ENCODE measurements at regions not wholly inside any gene's neighbourhood (a gene's known extent, or its start where the extent isn't known, plus 50 kb on each side); places are given as distances from the start of the nearest gene placed in this dataset.

DNA sequence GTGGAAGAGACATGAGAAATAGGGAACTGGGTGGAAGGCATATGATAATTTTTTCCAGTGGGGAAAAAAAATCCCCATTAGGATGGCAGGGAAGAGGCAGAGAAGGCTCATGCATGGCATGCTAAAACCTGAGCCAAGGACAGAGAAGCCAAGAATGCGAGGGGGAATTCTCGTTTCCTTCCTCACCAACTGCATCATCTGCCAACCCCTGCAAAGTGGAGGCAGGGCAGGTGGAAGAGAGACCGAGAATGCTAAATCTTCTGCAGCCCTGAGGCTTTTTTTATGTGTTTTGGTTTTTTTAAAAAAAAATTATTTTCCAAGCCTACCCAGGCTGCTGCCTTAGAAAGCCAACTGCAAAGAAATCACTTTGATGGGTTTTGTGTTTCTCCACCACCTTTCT lies 54.3 kb upstream of the CCDC174 start:
- Mint-ChIP-seq H3K36me3 (ENCODE audit: low read depth) (no peaks in the 10 kb centered on the region), H3K9me3 (peaks cover 3% of the 10 kb centered on the region), H3K27me3 (peaks cover 35% of the 10 kb centered on the region), H3K27ac (no peak overlapping the region), H3K4me1 (no peaks in the 10 kb centered on the region), H3K4me3 (no peak overlapping the region)
- no peak for DNase-seq
- CTCF ChIA-PET, result no interaction called here
- POLR2A ChIA-PET, result no interaction called here
- TF ChIP-seq, protein P1, sequence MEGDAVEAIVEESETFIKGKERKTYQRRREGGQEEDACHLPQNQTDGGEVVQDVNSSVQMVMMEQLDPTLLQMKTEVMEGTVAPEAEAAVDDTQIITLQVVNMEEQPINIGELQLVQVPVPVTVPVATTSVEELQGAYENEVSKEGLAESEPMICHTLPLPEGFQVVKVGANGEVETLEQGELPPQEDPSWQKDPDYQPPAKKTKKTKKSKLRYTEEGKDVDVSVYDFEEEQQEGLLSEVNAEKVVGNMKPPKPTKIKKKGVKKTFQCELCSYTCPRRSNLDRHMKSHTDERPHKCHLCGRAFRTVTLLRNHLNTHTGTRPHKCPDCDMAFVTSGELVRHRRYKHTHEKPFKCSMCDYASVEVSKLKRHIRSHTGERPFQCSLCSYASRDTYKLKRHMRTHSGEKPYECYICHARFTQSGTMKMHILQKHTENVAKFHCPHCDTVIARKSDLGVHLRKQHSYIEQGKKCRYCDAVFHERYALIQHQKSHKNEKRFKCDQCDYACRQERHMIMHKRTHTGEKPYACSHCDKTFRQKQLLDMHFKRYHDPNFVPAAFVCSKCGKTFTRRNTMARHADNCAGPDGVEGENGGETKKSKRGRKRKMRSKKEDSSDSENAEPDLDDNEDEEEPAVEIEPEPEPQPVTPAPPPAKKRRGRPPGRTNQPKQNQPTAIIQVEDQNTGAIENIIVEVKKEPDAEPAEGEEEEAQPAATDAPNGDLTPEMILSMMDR (IDR thresholded peaks at IDR 0.05), result no peak
- intact Hi-C loops (cut with micrococcal nuclease), result no loop called here
- no peak for ATAC-seq (ENCODE audit: low read depth)

DNA sequence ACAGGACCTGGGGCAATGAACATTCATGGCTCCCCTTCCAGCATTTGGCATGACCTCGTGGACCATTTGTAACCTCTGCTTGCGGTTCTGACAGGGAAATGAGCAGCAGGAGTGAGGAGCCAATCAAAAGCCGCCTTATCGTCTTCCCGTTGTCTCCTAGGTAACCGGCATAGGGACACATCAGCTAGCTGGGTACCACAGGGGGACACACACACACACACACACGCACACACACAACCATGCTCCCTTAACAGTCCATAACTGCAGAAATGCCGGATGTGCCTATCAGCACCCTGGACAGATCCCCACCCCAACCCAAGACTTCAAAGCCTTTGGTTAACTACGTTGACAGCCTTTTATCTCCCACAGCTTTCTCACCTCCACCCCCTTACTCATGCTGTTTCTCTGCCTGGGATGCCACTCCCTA lies 53.4 kb upstream of the CCDC174 start:
- intact Hi-C loops (cut with micrococcal nuclease), result no loop called here
- TF ChIP-seq, protein P1 (IDR thresholded peaks at IDR 0.05), result no peak
- Mint-ChIP-seq H3K4me3 (no peak overlapping the region), H3K4me1 (no peaks in the 10 kb centered on the region), H3K27ac (no peak overlapping the region), H3K36me3 (ENCODE audit: low read depth) (no peaks in the 10 kb centered on the region), H3K9me3 (peaks cover 3% of the 10 kb centered on the region), H3K27me3 (peaks cover 35% of the 10 kb centered on the region)
- ChIA-PET CTCF (no interaction called here), POLR2A (no interaction called here)
- ATAC-seq (ENCODE audit: low read depth) (no peak), DNase-seq (no peak)

DNA sequence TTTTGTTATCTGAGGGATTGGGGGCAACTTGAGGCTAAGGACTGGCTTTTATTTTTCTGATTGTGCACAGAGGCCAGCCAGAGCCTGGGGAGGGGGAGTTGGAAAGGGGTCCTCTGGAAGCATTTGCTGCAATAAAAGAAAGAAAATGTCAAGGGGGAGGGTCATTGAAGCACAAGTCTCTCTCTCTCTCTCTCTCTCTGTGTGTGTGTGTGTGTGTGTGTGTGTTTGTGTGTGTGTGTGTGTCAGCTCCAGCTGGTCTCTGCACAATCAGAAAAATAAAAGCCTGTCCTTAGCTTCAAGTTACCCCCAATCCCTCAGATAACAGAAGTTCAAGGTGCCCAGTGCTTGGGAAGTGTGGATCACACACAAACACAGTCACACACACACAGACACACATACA lies 52.1 kb upstream of the CCDC174 start:
- no peaks in the 10 kb centered on the region for H3K4me1 Mint-ChIP-seq
- peaks cover 5% of the 10 kb centered on the region for H3K9me3 Mint-ChIP-seq
- H3K36me3 Mint-ChIP-seq (ENCODE audit: low read depth), result no peaks in the 10 kb centered on the region
- peaks cover 45% of the 10 kb centered on the region for H3K27me3 Mint-ChIP-seq
- ATAC-seq (ENCODE audit: low read depth) (no peak), DNase-seq (no peak)
- H3K27ac Mint-ChIP-seq, result no peak overlapping the region
- no peak overlapping the region for H3K4me3 Mint-ChIP-seq
- intact Hi-C loops (cut with micrococcal nuclease), result no loop called here
- CTCF ChIA-PET, result no interaction called here
- TF ChIP-seq, protein P1 (IDR thresholded peaks at IDR 0.05), result no peak
- POLR2A ChIA-PET, result no interaction called here

- H3K9me3 Mint-ChIP-seq, result peaks cover 5% of the 10 kb centered on the region
- ATAC-seq (ENCODE audit: low read depth) (no peak), DNase-seq (no peak)
- no peaks in the 10 kb centered on the region for H3K36me3 Mint-ChIP-seq (ENCODE audit: low read depth)
- H3K4me3 Mint-ChIP-seq, result no peak overlapping the region
- peaks cover 51% of the 10 kb centered on the region for H3K27me3 Mint-ChIP-seq
- intact Hi-C loops (cut with micrococcal nuclease), result no loop called here
- H3K4me1 Mint-ChIP-seq, result no peaks in the 10 kb centered on the region
- ChIA-PET CTCF (no interaction called here), POLR2A (no interaction called here)
- H3K27ac Mint-ChIP-seq, result no peak overlapping the region
- TF ChIP-seq, protein P1 (IDR thresholded peaks at IDR 0.05), result no peak
These were observed 51.5 kb upstream of the CCDC174 start for GRCh38 chr3:14600075-14600474.

DNA sequence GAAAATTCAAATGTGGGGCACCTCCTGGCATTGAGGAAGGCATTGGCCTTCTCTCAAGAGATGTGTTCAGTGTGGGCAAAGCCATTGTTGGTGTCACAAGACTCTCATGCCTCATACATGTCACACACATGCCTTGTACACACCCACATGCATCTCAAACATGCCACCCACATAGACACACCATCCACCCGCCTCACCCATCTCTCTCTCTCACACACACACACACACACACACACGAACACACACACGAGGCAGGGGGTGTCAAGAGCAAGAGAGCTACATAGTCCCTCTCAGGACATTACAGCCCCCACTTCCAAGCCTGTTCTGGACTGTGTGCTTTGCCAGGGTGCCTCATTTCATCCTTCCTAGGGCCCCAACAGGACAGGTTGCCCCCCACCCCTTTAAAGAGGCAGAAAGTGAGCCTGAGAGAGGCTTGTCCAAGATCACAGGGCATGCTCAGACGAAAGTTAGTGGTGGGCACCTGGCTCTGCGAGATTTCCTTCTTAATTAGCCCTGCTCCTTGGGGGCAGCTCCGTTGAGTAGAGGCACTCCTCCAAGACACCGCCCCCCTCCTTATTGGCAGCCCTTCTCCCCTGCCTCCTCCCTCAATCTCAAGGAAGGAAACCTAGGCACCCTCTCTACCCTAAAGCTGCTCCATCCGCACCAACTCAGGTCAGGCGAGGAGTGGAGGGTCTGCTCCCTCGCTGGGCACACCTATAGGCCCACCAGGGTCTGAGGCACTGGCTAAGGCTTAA lies 50.5 kb upstream of the CCDC174 start:
- Mint-ChIP-seq H3K9me3 (peaks cover 5% of the 10 kb centered on the region), H3K4me1 (no peaks in the 10 kb centered on the region), H3K27ac (no peak overlapping the region), H3K27me3 (peaks cover 59% of the 10 kb centered on the region), H3K36me3 (ENCODE audit: low read depth) (no peaks in the 10 kb centered on the region), H3K4me3 (no peak overlapping the region)
- TF ChIP-seq, protein P1 (IDR thresholded peaks at IDR 0.05), result no peak
- ChIA-PET POLR2A (no interaction called here), CTCF (no interaction called here)
- ATAC-seq (ENCODE audit: low read depth) (no peak), DNase-seq (no peak)
- intact Hi-C loops (cut with micrococcal nuclease), result no loop called here

Measured in activated B cell treated with CpG ODN at 0.5 μM for 24 hours (primary cell).